Duodenal mucosa (tissue), 2 donors: ENCODE measurements at regions not wholly inside any gene's neighbourhood (a gene's known extent, or its start where the extent isn't known, plus 50 kb on each side); places are given as distances from the start of the nearest gene placed in this dataset.

Experiments used
- H3K27ac ChIP-seq: one replicate; pipeline ENCODE4 v1.7.0; 2013; ENCODE audit warnings: low read depth, low read length
- H3K27me3 ChIP-seq, 2 donors: one replicate each; pipeline ENCODE4 v1.7.0; 2013; ENCODE audit warnings: low read length in 2 of 2, control low read depth in 1 of 2; ENCODE audit not compliant: insufficient read depth in 2 of 2, control insufficient read depth in 1 of 2
- H3K36me3 ChIP-seq, 2 donors: one replicate each; pipeline ENCODE4 v1.7.0; 2013; ENCODE audit warnings: low read length in 2 of 2, control low read depth in 1 of 2; ENCODE audit not compliant: insufficient read depth in 2 of 2, control insufficient read depth in 1 of 2
- H3K4me1 ChIP-seq, 2 donors: one replicate each; pipeline ENCODE4 v1.7.0; 2013; ENCODE audit warnings: low read length in 2 of 2, control low read depth in 1 of 2; ENCODE audit not compliant: insufficient read depth in 2 of 2, control insufficient read depth in 1 of 2
- H3K4me3 ChIP-seq, 2 donors: one replicate each; pipeline ENCODE4 v1.7.0; 2013; ENCODE audit warnings: low read length in 2 of 2, low read depth in 1 of 2
- H3K9ac ChIP-seq, 2 donors: one replicate each; pipeline ENCODE4 v1.7.0; 2013; ENCODE audit warnings: low read length in 2 of 2, low read depth in 1 of 2
- H3K9me3 ChIP-seq, 2 donors: one replicate each; pipeline ENCODE4 v1.7.0; 2013; ENCODE audit warnings: low read length in 2 of 2, control low read depth in 1 of 2; ENCODE audit not compliant: control insufficient read depth in 1 of 2

DNA sequence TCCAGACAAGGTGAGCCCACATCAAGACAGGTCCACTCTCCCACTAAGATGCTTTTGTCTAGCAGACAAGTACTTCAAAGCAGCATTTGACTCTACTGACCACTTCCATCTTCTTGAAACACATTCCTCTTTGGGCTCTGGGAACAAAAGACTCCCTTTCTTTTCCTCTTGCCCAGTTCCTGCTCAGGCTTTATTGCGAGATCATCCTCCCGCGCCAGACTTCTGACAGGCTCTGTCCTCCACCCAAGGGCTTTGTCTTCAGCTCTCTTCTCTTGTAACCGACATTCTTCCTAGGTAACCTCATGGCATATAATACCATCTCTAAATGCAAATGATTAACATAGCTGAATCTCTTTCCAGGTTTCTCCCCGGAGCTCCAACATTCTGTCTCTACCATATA lies 85.8 kb downstream of the NUDT12 start:
- H3K36me3 ChIP-seq, result no peaks in the 10 kb centered on the region
- H3K27ac ChIP-seq, result no peak overlapping the region
- no peak overlapping the region for H3K4me3 ChIP-seq
- no peaks in the 10 kb centered on the region for H3K27me3 ChIP-seq
- H3K9me3 ChIP-seq, result no peaks in the 10 kb centered on the region
- no peaks in the 10 kb centered on the region for H3K4me1 ChIP-seq
- H3K9ac ChIP-seq, result no peak overlapping the region

DNA sequence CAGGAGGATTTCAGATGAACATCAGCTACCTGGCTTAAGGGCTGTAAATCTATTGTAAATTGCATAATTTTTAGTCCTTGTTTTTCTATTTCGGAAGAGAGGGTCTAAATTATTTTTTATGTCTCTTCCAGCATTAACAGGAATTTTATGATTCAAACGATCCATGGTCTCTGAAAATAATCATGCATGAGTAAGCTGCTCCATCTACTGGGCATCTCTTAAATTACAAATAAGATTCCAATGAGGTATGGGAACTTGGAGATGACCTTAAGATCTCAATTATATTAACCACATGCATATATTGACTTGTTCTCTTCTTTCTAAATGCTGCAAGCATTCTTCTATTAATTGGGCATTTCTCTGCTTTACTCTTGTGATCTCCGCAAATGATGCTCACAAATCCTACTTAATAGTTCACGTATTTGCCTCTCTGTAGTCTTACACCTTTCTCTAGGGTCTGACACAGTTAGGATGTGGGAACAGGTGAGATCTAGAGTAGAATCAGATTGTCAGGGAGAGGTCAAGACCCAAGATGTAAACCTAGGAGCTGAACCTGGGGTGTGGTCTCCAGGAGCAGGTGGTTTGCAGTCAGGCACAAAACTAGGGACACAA lies 86.9 kb downstream of the NUDT12 start:
- Histone ChIP-seq H3K27me3 (no peaks in the 10 kb centered on the region), H3K4me3 (no peak overlapping the region), H3K4me1 (no peaks in the 10 kb centered on the region), H3K36me3 (no peaks in the 10 kb centered on the region), H3K9me3 (no peaks in the 10 kb centered on the region), H3K9ac (no peak overlapping the region), H3K27ac (no peak overlapping the region)

DNA sequence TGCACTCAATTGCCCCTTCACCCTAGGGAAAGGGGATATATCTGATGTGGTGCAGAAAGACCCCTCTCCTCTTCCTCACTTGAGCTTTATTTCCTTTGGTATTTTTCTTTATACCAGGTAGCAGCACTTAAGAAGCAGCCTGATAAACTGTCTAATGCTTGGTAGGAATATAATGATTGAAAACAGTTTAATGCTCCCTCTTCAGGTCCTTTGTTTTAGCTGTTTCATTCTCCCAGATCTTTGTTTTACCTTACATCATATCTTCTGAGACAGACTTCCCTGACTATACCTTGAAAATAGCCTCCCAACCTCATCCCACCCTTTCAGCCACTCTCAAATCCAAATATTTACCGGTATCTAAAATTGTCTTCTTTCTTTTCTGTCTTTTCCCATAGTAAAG lies 87.9 kb downstream of the NUDT12 start:
- Histone ChIP-seq H3K27me3 (no peaks in the 10 kb centered on the region), H3K9ac (no peak overlapping the region), H3K27ac (no peak overlapping the region), H3K9me3 (no peaks in the 10 kb centered on the region), H3K4me1 (peaks cover 3 to 5% of the 10 kb centered on the region in 2 donors), H3K36me3 (no peaks in the 10 kb centered on the region), H3K4me3 (no peak overlapping the region)

DNA sequence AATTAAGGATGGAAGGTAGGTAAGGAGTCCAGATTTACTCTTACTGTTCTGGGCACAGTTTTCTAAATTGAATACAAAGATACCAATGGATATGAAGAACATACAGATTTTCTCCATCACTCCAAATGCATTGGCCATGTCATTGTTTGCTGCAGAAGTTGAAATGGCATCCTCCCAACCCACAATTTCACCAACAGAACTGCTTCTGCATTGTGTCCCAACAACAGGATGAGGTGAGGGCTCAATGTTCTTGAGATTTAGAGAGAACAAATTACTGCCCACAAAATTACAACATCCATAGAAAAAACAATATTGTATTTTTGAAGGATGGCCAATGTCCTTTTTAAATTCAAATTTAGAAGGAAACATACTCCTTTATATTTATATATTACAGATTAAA lies 88.9 kb downstream of the NUDT12 start:
- peaks cover 5 to 12% of the 10 kb centered on the region in 2 donors for H3K4me1 ChIP-seq
- H3K4me3 ChIP-seq, result no peak overlapping the region
- H3K9ac ChIP-seq, result no peak overlapping the region
- H3K27ac ChIP-seq, result no peak overlapping the region
- H3K36me3 ChIP-seq, result no peaks in the 10 kb centered on the region
- H3K27me3 ChIP-seq, result no peaks in the 10 kb centered on the region
- no peaks in the 10 kb centered on the region for H3K9me3 ChIP-seq

DNA sequence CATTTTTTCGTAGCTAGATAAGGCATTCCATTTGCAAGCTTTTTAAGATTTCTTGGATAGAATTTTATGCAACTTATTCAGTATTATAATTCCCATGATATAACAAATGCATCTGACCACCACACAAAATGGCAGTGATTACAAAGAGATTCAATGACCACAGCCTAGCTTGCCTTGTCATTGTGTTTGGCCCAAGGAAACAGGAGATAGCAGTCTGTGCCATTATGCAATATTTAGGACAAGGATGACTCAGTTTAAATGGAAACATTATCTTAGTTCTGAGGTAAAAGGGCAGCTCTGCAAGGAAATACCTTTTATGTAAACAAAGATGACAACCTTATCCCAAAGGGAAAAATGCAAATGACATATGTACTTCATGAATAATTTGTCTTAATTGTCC lies 89.8 kb downstream of the NUDT12 start:
- H3K4me3 ChIP-seq, result no peak overlapping the region
- no peaks in the 10 kb centered on the region for H3K9me3 ChIP-seq
- no peaks in the 10 kb centered on the region for H3K27me3 ChIP-seq
- no peak overlapping the region for H3K9ac ChIP-seq
- no peak overlapping the region for H3K27ac ChIP-seq
- H3K36me3 ChIP-seq, result no peaks in the 10 kb centered on the region
- H3K4me1 ChIP-seq, result peaks cover 5 to 14% of the 10 kb centered on the region in 2 donors

DNA sequence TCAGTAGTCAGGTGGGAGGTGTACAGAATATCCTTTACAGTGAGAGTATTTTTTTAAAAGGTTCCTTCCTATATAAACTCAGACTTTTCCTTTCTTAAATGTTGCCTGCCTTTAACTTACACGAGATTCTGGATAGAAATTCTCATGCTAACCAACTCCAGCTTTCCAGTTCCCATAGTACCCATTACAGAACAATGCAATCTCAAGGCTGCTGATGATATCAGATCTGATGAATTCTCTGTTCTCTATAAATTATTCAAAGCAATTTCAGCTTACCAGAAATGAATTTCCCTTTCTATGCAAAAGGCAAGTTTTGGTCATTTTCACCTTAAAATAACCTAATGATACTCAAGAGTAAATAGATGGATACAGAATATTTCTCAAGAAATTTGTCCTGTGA lies 90.3 kb downstream of the NUDT12 start:
- no peaks in the 10 kb centered on the region for H3K36me3 ChIP-seq
- H3K9ac ChIP-seq, result no peak overlapping the region
- H3K27me3 ChIP-seq, result no peaks in the 10 kb centered on the region
- no peak overlapping the region for H3K27ac ChIP-seq
- H3K9me3 ChIP-seq, result no peaks in the 10 kb centered on the region
- H3K4me3 ChIP-seq, result no peak overlapping the region
- H3K4me1 ChIP-seq, result peaks cover 5 to 14% of the 10 kb centered on the region in 2 donors

DNA sequence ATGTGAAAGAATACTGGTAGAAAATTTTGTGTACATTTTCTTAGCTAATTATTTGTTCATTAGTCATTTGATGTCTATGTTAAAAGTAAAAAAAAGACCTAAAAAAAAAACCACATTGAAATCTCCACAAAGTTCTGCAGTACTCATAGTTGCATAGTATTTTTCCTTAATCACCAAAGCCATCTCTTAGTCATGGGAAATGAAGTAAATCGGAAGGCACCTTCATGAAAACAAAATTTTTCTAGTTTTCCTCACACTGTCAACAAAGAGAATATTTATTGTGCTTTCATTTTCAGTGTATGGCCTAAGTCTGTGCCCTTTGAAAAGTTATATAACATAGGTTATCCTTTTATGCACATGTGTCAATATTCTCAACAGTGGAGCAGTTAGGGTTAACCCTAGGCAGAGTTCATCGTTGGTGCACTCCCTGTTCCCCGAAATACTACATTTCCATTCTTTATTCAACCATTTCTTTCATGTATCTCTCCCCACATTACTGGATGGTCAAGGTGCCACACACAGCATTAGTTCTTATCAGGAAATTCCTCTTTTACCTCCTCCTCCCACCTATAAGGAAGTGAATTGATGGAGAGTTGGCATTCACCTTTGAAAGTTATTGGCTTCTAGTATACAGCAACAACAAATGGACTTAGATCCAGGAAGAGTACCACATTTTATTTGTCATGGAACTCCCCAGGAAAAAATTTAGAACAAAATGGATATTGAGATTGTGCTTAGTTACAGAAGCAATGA lies 93.1 kb downstream of the NUDT12 start:
- H3K27me3 ChIP-seq, result no peaks in the 10 kb centered on the region
- H3K36me3 ChIP-seq, result no peaks in the 10 kb centered on the region
- H3K4me3 ChIP-seq, result no peak overlapping the region
- H3K4me1 ChIP-seq, result peaks cover 5 to 14% of the 10 kb centered on the region in 2 donors
- no peak overlapping the region for H3K9ac ChIP-seq
- no peaks in the 10 kb centered on the region for H3K9me3 ChIP-seq
- no peak overlapping the region for H3K27ac ChIP-seq

DNA sequence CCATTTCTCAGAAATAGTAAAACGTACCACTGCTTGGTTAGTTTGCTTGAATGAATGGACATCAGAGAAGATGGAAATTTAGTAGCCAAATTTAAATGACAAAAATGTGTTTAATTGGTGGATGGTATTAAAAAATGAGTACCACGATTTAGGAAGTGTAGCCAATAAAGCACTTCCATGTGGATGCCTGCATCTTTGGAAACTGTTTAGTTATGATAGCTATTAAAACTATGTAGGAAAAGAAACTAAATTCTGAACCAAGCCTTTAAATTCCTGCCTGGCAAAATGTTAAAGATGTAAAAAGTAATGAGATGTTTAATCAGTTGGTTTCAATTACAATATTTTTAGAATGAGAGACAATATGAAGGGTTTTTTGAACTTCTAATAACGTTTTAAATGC lies 94.8 kb downstream of the NUDT12 start:
- H3K4me1 ChIP-seq, result peaks cover 5 to 14% of the 10 kb centered on the region in 2 donors
- no peak overlapping the region for H3K9ac ChIP-seq
- H3K27me3 ChIP-seq, result no peaks in the 10 kb centered on the region
- no peak overlapping the region for H3K4me3 ChIP-seq
- H3K27ac ChIP-seq, result no peak overlapping the region
- no peaks in the 10 kb centered on the region for H3K9me3 ChIP-seq
- no peaks in the 10 kb centered on the region for H3K36me3 ChIP-seq

DNA sequence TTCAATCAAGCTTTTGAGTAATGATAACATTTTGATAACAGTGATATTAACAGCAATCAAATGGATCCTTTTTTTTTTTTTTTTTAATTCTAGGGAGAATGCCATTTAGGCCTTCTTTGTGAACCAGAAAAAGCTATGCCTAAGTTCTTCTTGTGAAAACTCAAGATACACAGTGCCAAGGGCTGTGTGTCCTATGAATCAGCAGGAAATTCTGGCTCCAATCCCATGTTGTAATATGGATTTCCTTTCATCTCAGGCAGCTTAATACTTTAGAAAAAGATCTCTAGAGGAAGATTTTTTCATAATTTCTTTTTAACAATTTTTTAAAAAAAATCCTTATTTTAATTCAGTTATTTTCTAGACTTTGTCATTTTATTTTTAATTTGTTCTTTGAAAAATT lies 96.1 kb downstream of the NUDT12 start:
- H3K9ac ChIP-seq, result no peak overlapping the region
- H3K4me1 ChIP-seq, result peaks cover 5 to 14% of the 10 kb centered on the region in 2 donors
- H3K36me3 ChIP-seq, result no peaks in the 10 kb centered on the region
- H3K27ac ChIP-seq, result no peak overlapping the region
- H3K27me3 ChIP-seq, result no peaks in the 10 kb centered on the region
- no peaks in the 10 kb centered on the region for H3K9me3 ChIP-seq
- H3K4me3 ChIP-seq, result no peak overlapping the region

DNA sequence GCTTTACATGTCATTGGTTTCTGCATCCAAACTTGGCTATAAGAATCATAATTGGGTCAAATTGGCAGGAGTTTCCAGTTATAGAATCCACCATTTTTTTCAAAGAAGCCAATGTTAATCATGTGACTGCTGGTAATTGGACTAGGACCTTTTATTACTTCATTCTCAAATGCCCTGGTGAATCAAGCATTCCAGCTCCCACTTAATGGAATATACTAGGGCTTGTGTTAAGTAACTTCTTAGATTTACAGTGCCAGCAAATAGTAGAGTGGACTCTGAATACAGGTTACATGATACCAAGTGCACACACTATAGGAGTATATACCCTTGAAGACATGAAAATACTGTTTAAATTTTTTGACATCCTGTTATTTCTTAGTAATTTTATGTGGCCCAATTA lies 96.7 kb downstream of the NUDT12 start:
- Histone ChIP-seq H3K9ac (no peak overlapping the region), H3K27me3 (no peaks in the 10 kb centered on the region), H3K27ac (no peak overlapping the region), H3K4me1 (peaks cover 5 to 14% of the 10 kb centered on the region in 2 donors), H3K4me3 (no peak overlapping the region), H3K36me3 (no peaks in the 10 kb centered on the region), H3K9me3 (no peaks in the 10 kb centered on the region)
